ENCODE measurements at regions not wholly inside any gene's neighbourhood (a gene's known extent, or its start where the extent isn't known, plus 50 kb on each side); places are given as distances from the start of the nearest gene placed in this dataset.

DNA sequence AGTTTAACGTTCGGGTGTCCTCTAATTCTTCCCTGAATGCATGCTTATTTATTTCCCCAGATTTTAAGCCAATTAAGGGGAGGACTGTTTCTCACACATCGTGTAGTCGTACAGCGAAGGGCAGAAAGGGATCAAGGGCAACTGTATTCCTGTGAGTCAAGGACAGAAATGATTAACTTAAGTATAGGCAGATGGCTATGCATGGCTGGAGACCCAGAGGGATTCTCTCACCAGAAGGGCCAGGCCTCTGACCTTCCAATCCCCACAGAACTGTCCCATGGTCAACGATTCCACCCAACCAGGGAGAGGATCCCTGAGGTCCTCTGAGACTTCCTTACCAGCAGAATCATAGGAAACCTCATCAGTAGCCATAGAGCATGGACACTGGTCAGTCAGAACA is 161.8 kb upstream of the MAP1B start:
- no peak for DNase-seq (ENCODE audit: low read depth)

DNA sequence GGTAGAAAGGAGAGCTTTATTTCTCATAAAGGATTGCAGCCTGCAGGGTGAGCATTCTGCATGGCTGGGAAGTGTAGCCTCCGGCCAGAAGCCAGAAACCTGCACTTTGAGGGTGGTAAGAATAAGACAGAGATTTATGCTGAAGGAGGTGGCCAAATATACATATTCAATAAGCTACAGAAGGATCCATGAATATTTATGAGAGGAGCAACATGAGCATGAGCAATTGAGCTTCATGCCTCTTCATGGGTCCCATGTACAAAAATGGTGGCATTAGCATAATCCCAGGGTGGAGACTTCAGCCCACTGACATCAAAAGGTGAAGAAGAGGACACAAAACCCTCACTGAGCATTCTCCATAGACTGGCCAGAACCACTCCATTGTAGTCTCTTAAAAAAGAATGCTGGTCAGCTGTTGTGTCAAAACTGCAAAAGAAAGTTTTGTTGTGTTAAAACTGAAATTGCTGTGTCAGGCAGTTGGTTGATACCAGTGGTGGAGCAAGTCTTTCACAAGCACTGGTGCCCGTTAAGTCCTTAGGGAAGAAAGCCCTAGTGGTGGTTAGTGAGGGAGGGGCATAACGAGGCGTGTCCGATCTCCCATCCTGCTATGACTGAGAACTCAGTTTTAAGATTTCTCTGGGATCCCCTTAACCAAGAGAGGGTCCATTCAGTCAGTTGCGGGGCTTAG is 160.8 kb upstream of the MAP1B start:
- no peak for DNase-seq (ENCODE audit: low read depth)

DNA sequence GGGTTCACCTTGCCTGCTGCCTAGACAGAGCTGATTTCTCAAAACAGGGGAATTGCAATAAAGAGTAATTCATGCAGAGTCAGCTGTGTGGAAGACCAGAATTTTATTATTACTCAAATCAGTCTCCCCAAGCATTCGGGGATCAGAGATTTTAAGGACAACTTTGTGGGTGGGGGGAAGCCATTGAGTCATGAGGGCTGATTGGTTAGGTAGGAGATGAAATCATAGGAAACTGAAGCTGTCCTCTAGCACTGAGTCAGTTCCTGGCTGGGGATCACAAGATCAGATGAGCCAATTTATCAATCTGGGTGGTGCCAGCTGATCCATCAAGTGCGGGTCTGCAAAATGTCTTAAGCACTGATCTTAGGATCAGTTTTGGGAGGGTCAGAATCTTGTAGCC is 159.1 kb upstream of the MAP1B start:
- DNase-seq (ENCODE audit: low read depth): no peak

DNA sequence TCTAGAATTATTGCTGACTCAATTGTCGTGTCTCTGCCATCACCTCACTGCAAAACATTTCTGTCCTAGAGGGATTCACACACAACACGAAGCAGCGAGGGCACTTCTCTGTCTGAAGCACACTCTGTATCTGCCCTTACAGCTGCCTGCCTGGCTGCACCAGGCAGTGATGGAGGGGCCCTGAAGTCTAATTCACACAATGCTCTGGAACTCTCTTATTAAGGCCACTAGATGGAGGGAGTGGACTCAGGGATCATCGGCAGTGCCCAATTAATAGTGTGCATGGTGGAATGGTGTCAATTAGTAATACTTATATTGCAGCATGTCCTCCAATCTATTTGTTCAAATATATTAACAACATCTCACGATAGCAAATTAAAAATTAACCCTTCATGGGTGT is 157.5 kb upstream of the MAP1B start:
- DNase-seq (ENCODE audit: low read depth): no peak

DNA sequence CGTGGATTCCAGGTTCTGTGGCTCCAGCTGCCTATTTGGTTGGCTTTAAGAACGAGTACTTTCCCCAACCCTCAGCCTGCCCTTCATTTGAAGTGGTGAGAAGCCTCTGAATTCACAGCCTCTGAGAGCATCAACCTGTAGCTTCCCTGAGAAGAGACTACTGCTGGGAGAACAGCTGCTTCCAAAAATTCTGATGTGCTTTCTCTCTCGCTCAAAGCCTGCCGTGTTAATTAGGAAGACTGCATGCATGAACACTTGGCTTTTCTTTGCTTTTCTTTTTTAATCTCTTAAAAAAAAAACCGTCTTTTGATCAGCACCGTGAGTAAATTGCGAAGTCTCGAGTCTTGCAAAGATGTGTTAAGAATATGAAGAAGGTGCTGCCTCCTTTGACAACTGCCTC is 153.4 kb upstream of the MAP1B start:
- DNase-seq (ENCODE audit: low read depth): no peak

DNA sequence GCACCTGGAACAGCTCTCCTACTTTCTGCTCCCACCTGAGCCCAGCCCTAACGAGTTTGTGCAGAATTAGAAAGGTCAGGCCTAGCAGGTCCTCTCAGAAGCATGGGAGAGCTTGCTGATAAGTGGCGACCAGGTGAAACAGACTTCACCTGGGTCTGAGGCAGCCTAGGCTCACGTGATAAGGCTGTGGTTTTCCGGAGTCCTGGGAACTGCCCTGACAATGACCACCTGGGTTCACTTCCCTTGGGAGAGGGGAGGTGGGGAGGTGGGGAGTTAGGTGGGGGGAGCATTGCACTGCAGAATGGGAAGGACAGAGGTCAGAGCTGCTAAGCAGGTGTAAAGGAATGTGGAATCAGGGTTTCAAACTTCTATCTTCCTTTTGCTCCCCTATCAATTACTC is 152.9 kb upstream of the MAP1B start:
- no peak for DNase-seq (ENCODE audit: low read depth)

DNA sequence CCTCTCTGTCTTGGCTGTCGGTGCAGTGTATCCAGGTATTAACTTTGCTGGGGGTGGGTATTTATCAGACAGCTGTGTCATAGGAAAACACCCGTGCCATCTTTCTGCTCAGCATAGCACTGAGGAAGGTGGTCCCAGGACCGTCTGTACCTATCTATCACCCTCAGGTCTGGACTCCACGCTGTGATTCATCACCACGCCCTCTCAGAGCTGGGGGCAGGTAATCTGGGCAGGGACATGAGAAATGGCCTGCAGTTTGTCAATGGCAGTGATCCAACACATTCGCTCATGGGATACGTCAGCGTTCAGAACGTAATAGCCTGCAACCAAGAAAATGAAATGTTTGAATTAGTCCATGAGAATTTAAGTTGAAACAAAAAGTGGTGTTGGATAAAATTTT is 151.6 kb upstream of the MAP1B start:
- no peak for DNase-seq (ENCODE audit: low read depth)

DNA sequence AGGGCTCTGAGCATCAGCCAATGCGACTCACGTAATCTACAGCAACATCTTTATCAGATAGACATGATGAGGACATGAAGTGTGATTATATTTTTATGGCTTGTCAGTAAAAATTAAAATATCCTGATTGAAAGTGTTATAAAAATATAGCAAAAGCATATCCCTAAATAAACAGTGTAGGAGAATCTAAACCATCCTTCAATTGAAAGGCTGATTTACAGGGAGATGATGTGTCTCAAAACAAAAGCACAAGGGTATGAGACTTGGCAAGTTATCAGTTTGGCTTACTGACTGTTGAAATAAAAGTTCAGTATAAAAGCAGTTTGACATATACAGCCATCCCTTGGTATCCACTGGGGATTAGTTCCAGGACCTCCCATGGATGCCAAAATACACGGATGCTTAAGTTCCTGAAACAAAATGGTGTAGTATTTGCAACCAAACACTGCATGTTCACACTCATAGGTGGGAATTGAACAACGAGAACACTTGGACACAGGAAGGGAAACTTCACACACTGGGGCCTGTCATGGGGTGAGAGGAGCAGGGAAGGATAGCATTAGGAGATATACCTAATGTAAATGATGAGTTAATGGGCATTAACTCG is 149.9 kb upstream of the MAP1B start:
- DNase-seq (ENCODE audit: low read depth): no peak

DNA sequence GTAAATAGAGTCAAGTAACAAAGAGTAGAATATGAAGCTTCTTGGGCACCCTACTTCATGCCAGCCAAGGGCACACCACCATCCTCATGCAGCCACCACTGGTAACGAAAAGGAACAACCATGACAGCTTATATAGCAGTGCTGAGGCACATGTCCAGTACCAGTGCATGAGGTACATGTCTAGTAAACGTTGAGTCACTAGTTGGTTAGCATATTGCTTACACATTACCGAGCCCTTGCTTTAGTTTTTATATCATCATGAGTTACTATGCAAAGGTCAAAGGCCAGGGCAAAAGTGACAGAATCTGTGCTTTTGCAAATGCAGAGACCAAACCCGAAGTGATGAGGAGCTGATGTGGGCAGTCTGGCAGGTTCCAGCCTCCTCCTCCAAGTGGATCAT is 147.1 kb upstream of the MAP1B start:
- no peak for DNase-seq (ENCODE audit: low read depth)

DNA sequence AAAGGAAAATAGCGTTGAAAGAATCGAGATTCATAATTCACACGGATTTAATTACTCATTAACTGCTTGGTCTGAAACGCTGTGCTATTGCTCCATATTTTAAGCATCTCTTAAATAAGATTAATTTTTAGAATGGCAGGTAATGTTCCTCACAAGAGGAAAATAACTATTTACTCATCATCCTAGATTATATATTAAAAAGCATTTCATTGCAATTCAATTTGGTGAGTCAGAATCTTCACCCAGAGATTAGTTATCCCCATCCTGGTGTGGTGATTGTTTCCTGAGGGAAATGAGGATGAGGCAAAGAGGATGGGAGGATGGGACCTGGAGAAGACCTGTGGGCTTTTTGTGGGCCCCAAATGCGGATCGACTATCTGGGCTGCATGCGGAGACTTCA is 145.5 kb upstream of the MAP1B start:
- no peak for DNase-seq (ENCODE audit: low read depth)

DNA sequence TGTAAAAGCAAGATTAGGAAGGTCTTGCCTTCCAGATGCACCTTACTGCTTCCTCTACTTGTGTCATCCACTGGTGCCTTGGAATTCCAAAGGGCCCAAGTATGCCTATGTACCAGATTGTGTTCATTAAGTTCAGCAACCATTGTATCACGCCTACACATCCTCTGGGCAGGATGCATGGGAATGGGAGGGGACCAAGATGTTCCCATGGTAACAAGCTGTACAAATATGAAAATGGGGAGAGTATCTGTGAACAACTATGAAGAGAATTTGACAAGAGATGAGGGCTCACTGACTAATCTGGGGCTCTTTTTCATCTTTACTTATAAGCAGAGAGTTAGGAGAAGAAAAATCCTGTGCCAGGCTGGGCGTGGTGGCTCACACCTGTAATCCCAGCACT is 137.8 kb upstream of the MAP1B start:
- DNase-seq (ENCODE audit: low read depth): no peak

DNA sequence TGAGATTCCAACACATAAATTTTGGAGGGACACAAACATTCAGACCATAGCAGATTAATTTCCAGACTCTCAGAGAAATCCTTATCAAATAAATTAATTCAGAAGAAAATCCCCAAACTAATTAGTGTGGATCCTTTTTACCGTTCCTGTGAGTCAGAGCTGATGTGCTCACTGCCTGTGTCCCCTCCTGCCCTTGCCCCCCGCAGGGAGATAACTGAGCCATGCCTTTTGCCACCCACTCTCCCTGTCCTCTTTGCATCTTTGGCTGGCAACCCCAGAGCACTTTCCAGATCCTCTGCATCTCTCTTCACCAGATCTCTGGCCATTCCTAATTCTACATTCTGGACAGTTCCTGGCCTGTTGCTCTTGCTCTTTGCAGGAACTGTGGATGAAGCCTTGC is 135.4 kb upstream of the MAP1B start:
- no peak for DNase-seq (ENCODE audit: low read depth)

DNA sequence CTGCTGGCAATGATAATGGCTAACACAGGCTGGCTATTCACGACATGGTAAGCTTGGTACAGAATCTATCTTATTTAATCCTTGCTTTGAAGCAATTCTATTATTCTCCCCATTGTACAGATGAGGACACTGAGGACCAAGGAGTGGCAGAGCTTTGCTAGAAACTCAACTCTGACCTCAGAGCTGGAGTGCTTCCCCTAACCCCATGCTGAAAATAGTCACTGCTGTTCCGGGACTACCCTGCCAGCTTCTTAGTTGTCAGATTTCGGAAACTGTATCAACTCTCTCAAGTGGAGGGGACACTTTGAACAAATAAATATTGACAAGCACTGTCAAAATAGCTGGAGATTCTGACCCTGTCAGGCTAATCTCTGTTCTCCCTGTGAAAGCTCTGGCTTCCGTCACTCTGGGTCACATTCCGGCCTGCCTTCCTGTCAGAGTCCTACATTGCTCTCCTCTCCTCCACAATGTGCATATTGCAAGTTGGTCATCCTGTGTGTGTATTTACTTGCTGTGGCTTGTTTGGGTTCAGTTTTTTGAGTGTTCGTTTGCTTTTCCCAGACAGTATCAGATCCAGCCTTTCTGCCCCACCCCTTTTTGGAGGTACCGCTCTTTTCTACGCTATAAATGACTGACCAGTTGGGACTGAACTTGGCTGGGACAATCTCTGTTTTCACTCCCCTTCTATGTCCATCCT is 134.3 kb upstream of the MAP1B start:
- DNase-seq (ENCODE audit: low read depth): no peak

DNA sequence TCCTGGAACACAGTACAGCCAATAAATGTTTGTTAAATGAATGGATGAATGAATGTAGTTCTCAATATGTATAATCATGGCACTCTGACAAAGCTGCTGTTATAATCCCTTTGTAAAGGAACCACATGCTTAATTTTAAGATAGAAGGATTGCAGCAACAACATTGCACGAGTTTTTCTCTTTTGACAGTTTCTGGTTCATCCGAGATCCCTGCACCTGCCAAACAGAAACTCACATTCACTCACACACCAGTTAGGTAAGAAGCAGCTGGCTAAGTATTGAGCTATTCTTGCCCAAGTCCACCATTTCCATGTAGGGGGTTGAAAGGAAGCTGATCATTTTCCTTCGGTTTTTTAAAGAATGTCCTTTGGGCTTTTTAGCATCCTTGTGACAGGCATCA is 133.7 kb upstream of the MAP1B start:
- DNase-seq (ENCODE audit: low read depth): no peak

DNA sequence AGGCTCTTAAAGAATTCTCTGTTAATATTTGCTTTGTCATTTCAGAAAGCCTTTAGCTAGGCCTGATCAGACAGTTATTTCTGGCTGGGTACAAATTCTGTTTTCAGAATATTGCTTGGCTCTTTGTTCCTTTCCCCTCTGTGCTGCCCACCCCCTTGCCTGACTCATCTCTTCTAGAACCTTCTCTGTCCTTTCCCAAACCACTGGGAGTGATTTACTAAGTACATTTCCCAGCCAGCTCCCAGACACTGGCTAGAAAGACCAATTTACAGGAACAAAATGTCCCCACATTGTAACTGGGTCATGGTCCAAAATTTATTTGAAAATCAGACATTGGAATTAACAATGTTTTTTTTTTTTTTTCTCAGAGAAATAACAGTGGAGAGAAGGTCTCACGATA is 133.1 kb upstream of the MAP1B start:
- DNase-seq (ENCODE audit: low read depth): no peak

DNA sequence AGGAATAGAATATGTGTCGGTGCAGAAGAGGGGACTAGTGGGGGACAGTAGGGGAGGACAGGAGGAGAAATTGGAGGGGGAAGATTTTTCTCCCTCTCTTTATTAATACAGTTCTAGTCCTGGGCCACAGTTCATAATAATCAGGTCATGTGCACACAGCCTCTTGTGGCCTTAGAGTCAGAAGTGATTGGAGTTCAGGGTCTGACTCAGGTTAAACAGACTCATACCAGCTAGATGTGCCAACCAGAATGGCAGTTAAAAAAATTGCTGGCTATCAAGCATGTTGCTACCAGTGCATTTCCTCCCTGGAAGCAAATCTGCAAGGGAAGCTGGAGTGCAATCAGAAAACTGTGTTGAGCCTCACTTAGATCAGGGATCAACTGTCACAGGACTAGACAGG is 132.7 kb upstream of the MAP1B start:
- DNase-seq (ENCODE audit: low read depth): peak; percentile 18

DNA sequence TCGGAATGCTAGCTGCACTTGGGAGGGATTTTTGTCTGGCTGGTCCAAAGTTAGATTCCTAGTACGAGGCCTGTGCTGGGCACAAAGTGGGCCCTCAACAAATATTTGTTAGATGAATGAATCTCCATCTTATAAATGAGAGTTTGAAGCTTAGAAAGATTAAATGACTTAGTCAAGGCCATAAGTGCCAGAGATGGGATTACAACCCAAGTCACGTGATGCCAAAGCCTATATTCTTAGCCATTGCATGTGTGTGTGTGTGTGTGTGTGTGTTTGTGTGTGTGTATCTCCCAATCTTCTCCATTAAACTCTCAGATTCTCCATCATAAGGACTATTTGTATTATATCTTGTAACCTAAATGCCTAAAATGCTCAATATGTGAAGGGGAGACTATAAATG is 130.8 kb upstream of the MAP1B start:
- DNase-seq (ENCODE audit: low read depth): no peak

DNA sequence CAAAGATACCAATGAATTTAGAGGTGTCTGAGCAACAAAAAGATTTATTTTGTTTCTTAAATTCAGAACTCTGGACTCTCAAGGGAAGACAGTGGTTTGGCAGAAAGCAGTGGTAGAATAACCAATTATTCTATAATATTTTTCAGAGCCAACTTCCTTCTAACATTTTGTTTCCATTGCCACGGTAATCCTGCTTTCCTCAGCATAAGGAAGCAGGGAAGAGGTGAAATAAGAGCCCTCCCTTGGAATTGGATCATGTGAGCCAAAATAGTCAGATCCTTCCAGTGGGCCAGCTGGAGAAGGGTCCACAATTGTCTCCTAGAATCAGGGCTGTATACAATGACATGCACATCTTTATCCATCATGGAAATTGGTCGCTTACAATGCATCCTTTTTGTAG is 130.0 kb upstream of the MAP1B start:
- no peak for DNase-seq (ENCODE audit: low read depth)

DNA sequence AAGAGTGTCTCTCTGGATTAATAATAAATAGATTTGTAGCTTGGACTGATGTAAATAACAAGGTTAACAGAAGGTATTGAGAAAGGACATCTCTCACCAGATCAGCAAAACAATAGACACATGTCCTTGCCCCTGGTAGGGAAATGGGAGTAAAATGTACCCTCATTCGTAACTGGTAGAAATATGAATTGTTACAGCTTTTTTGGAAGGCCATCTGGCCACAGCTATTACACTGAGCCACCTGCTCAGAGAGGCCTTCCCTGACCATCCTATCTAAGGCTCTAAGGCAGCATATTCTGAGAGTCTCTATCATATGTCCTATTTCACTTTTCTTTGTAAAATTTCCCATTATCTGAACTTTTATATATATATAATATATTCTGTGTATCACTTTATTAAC is 129.1 kb upstream of the MAP1B start:
- DNase-seq (ENCODE audit: low read depth): no peak

DNA sequence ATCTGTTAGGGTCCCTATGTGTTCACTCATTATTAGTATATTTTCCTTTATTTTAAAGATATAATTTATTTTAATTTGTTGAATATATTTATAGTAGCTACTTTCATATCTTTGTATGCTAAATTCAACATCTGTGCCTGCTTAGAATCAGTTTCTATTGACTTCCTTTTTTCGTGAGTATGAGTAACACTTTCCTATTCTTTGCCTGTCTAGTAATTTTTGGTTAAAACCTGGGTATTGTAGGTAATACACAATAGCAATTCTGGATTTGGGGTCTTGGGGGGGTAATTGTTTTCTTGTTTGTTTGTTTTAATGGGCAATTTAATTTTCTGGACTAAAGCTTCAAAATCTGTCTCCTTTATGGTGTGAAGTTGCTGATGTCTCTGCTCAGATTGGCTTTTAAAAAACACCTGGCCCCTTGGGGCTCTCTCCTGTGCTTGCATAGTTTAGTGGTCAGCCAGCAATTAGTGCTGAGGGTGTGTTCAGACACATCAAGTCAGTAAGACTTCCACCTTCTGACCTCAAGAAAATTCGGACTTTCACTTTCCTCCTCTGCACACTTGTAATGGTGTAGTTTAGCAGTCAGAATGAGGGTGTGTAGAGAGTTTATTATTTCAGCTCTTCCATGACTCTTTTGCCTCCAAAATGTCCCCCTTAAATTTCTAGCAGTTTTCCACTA is 124.4 kb upstream of the MAP1B start:
- no peak for DNase-seq (ENCODE audit: low read depth)

DNA sequence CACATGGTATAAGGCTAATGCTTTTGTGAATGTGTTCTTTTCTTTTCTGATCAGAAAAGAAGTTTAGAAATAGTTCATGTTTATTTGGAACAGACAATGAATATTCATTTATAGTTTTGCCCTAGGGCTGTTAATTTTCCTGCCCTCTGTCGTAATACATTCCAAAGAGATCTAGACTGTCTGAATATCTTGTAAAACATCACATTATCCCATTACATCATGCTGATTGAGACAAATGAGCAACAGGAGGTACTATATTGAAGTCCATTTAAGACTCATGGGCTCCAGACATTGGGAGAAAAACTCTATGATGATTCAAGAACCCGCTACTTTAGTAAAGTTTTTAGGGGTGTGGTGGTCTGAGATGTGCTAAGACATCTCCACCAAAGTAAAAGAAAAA is 121.2 kb upstream of the MAP1B start:
- DNase-seq (ENCODE audit: low read depth): no peak

DNA sequence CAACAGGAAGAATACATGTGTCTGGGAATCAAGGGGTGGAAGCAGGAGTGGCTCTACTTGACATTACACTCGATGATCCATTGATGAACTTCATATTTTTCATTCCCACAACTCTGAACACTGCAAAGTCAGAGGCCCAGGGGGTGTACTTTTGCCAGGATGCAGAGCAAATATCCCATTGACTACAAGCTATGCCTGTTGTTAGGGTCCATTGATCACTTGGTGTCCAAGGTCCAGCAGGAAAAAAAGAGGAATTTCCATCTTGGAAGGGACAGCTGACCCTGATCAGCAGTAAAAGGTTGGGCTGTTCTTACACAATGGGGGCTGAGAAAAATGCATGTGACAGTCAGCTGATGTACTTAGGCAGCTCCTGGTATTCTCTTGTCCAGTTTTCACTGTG is 118.5 kb upstream of the MAP1B start:
- no peak for DNase-seq (ENCODE audit: low read depth)
